DOHH2 (cell line): ENCODE measurements at regions not wholly inside any gene's neighbourhood (a gene's known extent, or its start where the extent isn't known, plus 50 kb on each side); places are given as distances from the start of the nearest gene placed in this dataset.

Source experiments
- EZH2phosphoT487 ChIP-seq: fragments of 200-600 bp; sonication (generic); IDR thresholded peaks from 2 replicates; pipeline ENCODE4 v1.6.1; 2017; ENCODE audit warnings: borderline replicate concordance, mild to moderate bottlenecking, antibody characterized with exemption, low read length, moderate library complexity, mixed read lengths
- TF ChIP-seq, protein P1 (sequence below): fragments of 200-600 bp; sonication (generic); IDR thresholded peaks from one replicate; pipeline ENCODE4 v1.5.1; 2014; ENCODE audit warnings: antibody characterized with exemption, mild to moderate bottlenecking, low read depth, low read length; ENCODE audit not compliant: poor library complexity, severe bottlenecking

DNA sequence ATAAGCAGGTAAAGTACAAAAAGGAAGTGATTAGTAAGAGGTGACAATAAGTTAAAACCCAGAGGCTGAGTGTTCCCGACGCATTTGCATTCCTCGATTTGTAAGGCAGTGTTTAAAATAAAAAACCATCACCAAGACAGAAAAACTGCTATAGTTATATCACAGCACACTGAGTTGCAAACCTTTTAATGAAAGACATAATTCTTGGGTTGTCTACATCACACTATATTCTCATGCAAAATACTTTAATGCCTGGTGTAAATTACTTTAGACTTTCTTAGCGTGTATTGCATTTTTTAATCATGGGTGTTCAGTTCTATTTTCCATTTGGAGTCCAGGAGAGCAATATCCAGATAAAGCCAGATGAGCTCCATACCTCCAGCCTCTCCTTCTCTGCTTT is 458.5 kb downstream of the MTX2 start:
- TF ChIP-seq, protein P1, sequence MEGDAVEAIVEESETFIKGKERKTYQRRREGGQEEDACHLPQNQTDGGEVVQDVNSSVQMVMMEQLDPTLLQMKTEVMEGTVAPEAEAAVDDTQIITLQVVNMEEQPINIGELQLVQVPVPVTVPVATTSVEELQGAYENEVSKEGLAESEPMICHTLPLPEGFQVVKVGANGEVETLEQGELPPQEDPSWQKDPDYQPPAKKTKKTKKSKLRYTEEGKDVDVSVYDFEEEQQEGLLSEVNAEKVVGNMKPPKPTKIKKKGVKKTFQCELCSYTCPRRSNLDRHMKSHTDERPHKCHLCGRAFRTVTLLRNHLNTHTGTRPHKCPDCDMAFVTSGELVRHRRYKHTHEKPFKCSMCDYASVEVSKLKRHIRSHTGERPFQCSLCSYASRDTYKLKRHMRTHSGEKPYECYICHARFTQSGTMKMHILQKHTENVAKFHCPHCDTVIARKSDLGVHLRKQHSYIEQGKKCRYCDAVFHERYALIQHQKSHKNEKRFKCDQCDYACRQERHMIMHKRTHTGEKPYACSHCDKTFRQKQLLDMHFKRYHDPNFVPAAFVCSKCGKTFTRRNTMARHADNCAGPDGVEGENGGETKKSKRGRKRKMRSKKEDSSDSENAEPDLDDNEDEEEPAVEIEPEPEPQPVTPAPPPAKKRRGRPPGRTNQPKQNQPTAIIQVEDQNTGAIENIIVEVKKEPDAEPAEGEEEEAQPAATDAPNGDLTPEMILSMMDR, result no peak
- no peak for TF ChIP-seq EZH2phosphoT487
